IPS-18c (cell line): ENCODE measurements at regions not wholly inside any gene's neighbourhood (a gene's known extent, or its start where the extent isn't known, plus 50 kb on each side); places are given as distances from the start of the nearest gene placed in this dataset.

Experiments used
- H3K4me3 ChIP-seq: 2 replicates; pipeline ENCODE4 v1.7.0; 2013; ENCODE audit warnings: low read depth, mild to moderate bottlenecking, low read length, moderate library complexity; ENCODE audit not compliant: insufficient read depth
- H3K9me3 ChIP-seq: one replicate; pipeline ENCODE4 v1.6.1; 2013; ENCODE audit warnings: mild to moderate bottlenecking, low read length, moderate library complexity; ENCODE audit not compliant: control insufficient read depth, insufficient read depth

DNA sequence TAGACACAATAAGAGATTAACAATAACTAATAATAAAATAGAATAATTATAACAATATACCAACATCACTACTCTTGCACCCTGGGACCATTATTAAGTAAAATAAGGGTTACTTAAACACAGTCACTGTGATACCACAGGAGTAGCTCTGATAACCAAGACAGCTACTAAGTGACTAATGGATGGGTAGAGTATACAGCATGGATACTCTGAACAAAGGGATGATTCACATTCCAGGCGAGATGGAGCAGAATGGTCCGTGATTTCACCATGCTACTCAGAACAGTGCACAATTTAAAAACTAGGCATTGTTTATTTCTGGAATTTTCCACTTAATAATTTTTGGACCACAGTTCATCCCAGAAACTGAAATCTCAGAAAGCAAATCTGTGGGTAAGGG, 80.0 kb upstream of the FUT9 start:
- Histone ChIP-seq H3K9me3 (no peaks in the 10 kb centered on the region), H3K4me3 (no peak overlapping the region)

DNA sequence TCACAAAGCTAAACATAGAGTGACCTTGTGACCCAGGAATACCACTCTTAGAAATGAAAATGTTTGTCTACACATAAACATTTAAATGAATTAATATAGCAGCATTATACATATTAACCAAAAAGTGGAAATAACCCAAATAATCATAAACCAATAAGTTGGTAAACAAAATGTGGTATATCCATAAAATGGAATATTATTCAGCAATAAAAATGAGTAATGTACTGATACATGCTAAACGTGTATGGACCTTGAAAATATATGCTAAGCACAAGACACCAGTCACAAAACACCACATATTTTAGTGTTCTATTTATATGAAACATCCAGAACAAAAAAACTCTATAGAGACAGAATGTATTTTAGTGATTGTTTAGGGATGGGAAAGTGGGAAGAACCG, 68.9 kb upstream of the FUT9 start:
- H3K4me3 ChIP-seq, result no peak overlapping the region
- no peaks in the 10 kb centered on the region for H3K9me3 ChIP-seq

DNA sequence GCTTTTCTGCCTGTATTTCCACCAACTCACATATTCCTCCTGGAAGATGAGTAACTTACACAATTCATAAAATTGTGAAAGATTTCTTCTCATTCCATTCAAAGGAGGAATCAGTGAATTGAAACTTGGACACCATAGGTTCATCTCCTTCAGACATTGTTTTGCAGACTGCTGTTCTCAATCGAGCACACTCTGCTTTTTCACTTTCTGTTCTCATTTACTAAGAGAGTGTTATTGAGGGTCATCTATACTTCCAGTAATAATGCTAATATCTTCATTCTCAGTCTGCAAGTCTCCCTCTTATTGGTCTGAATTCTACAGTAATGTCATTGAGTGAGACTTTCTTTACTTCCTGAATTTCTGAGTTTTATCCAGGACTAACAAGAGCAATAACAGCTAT, 67.5 kb upstream of the FUT9 start:
- H3K4me3 ChIP-seq, result no peak overlapping the region
- no peaks in the 10 kb centered on the region for H3K9me3 ChIP-seq

DNA sequence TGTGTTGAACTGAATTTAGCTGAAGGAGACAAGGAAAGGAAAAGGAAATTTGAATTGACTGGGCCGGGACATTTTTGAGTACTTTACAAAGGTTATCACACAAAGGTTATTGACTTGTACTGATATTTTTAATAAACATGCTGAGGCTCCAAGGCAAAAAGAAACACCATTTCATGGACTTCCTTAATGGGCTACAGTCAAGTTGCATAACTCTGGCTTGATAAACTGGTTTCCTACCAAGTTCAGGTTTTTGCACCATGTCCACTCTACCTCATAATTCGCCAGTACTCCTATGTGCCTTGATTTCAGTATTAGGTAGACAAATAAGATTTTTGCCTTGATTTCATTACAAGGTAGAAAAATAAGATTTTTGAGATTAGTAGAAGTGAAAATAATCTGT, 65.8 kb upstream of the FUT9 start:
- H3K4me3 ChIP-seq, result no peak overlapping the region
- H3K9me3 ChIP-seq, result no peaks in the 10 kb centered on the region

DNA sequence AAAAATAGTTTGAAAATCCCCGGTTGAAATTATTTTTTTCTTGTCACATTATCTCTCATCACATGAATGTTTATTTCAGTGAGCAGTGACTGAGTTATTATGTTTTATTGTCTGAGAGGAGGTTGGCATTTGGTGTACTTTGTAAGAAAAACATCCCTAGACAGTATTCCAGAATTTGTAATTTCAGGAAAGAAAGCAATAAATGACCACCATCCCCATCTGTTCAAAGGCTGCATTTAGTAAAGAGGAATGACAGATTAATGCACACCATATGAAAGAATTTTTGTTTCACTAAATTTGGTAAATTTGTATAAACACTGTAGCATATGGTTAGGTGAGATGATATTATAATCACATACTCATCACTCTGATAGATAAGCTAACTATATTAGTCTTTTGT, 57.1 kb upstream of the FUT9 start:
- no peak overlapping the region for H3K4me3 ChIP-seq
- H3K9me3 ChIP-seq, result no peaks in the 10 kb centered on the region

DNA sequence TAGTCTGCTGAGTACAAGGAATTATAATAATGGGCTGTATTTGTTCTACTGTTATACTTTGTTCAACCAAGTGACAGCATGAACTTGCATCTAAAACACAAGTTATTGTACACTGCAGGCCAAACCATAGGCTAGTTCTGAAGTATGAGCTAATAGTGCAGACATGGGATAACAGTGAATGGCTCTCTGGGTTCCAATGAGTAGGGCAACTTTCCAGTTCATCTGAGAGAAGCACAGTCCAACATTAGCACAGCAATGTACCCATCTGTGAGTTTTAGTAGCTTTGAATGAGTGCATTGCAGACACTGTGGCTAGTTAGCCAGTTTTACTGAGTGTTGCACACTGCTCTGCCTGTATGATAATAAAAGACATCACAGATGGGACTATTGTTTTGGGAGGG, 56.5 kb upstream of the FUT9 start:
- Histone ChIP-seq H3K4me3 (no peak overlapping the region), H3K9me3 (no peaks in the 10 kb centered on the region)
